Non-pigmented ciliary epithelial cell (primary cell): ENCODE measurements at regions not wholly inside any gene's neighbourhood (a gene's known extent, or its start where the extent isn't known, plus 50 kb on each side); places are given as distances from the start of the nearest gene placed in this dataset.

Experiments used
- DNase-seq: peaks from one replicate; pipeline ENCODE4 v3.0.0-alpha.2; 2010; ENCODE audit warnings: low read depth

DNA sequence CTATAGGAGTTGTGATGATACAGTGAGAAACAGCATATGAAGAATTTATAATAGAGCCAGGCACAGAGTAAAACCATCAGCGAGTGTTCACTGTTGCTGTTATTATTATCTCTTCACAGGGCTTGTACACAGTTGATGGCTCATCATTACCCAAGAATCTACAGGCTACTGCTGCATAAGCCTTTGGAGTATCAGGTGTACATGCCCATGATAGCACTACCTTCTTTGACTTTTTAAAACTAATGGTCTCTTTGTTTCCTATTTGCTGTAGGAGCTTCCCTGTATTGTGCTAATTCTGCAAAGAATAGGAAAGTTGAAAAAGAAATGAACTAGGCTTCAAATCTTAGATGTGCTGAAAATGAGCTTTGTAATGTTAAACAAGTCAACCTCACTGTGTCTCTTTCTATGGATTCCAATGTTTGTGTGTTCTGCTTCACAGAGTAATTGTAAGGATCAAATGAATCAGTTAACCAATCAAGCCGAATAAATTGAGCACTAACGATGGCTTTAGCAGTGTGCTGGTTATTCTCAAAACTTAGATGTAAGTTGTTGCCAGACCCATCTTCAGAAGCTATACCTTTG lies 138.8 kb downstream of the TUSC7 start:
- DNase-seq, result no peak

DNA sequence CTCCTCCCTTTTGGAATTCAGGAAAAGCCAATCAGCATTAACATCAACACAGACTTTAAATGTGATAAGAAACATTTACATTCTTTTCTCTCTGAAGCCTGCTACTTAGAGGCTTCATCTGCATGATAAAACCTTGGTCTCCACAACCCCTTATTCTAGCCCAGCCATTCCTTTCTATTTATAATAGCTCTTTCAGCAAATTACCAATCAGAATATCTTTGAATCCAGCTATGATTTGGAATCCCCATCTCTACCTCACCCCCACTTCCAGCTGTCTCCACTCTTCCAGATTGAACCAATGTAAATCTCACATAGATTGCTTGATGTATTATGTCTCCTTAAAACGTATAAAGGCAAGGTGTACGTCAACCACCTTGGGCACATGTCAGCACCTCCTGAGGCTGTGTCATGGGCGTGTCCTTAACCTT lies 139.7 kb downstream of the TUSC7 start:
- DNase-seq, result no peak

DNA sequence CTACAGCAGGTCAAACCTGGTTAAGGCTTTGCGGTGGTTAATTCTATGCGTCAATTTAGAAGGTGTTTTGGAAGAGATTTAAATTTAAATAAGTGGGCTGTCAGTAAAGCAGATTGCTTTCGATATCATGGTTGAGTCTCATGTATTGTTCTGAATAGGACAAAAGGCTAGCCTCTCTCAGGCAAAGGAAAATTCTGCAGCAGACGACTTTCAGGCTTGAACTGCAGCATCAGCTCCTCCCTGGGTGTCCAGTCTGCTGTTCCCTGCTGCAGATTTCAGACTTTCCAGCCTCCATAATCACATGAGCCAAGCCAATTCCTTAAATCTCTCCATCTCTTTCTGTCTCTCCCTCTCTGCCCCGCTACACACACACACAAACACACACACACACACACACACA lies 143.2 kb downstream of the TUSC7 start:
- no peak for DNase-seq

DNA sequence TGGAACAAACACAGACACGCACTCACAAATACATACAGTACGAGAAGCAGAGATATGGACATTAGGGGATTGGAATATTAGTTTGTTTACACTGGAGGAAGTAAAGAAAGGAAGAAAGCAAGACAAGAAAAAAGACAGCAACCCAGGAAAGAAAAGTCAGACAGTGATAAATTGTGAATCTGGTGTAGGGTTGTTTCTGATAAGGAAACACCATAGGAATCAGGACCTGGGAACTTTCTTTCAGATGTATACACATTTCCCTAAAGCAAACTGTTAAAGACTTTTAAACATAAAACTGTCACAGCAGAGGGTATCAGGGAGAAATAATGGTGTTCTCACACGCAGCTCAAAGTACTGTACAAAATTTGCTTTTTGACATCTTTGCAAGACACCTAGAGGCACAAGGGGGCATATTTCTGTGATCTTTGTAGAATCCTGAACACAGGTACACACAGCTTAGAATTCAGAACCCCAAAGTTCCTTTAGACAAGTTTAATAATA lies 153.7 kb downstream of the TUSC7 start:
- DNase-seq, result no peak

DNA sequence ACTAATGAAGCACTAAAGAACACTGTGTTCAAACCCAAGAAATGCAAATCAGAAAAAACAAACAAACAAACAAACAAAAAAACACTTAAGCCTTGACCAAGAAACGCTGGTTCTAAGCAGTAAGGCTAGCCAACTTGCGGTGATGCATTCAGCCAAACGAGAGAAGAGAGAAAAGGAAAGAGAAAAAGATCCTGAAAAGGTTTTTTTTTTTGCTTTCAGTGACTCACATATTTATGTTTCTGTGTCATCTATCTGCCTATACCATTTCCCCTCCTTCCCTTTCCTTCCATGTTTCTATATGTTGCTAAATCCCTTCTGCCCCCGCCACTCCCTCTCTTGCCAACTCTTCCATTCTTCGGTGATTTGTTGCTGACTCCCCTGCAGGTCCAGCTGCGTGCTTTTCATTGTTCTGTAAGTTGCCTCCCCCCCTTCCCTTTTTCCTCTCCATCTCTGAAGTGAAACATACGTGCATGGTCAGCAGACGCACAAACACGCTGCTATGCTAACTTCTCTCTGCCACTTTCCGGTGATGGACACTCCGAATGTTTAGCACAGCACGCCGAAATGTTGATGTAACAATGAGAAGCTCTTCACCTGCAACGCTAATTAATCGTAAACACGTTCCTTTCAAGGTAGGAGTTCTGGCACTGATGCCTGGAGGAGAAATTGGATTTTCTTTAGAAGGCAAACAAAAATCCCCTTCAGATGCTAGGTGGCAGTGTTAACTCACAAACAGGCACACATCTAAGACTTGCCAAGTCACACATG lies 154.4 kb downstream of the TUSC7 start:
- peak; percentile 15 for DNase-seq

DNA sequence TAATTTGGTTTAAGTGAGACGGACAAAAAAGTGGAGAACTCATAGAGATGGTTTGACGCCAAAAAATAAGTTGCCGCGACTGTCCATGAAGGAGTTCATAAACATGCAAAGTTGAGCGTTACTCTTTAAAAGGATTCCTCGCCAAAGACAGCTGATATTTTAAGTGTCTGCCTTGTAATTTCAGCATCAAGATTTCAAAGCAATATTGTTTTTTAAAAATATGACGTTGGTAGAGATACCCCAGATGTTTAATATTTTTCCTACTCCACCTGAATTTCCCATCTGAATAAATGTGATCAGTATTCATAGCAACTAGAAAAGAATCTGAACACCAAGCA lies 155.0 kb downstream of the TUSC7 start:
- no peak for DNase-seq

DNA sequence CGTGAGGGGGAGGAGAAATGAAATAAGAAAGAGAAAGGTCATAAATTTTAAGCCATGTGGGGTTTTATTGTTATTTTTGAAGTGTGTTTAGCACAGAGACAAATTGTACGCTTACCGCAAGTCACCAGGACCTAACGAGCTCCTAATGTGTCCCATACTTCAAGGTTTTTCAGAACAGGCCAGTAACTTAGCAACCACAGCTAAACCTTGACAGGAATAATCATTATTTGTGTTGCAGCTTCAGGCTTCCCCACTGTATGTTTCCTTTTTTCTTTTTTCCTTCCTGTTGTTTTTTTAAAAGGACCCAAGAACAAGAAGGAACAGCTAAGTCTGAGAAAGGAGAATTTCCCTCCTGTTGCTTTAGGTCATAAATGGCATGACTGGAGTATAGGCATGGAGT lies 160.8 kb downstream of the TUSC7 start:
- DNase-seq, result no peak

DNA sequence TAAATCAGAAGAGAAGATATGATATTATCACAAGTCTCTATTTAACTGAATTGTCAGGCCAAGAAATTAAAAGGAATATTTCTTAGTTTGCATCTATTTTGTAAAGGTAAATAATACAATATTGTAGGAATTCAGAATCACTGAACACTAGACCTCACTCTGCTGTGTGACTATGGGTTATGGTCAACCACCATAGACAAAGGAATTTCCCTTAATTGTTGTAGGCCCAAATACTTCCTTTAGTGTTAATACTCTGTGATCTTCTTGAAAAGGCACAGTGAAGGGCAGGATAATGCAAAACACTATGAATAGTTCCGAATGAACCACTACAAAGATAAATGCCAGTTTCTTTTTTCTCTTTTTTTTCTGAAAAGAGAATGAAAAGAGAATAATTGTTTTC lies 162.3 kb downstream of the TUSC7 start:
- no peak for DNase-seq

DNA sequence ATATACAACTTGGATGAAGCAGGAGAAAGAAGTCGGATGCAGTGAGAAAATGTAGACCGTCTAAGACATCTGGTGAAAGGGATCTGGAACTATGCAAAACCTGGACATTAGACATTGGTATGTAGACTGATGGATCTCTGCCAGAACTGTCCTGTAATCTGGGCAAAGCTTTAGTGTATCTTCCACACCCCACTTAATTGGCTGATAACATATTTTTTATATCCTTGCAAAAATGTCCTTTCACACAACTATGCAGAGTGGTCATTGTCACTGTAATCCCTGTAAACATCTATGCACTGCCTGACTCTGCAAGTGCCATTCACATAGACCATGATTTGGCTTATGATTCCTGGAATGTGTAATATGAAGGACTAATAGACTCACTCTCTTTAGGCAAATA lies 163.1 kb downstream of the TUSC7 start:
- no peak for DNase-seq

DNA sequence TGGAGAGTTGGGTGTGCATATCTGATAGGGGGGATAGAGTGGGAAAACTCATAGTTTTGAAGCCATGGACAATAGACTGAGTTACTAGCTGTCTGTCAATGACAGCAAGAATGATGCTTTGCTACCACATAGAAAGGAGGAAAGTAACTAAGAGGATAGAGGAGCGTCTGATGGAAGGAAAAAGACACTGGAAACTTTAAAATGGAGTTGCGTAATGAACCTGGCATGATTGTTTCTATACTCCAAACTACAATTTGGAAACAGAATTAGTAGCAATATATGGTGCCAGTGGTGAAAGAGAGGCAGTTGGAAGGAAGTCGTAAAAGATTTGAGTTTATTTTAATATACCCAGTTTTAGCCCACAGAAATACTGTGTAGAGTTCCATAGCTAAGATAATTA lies 163.6 kb downstream of the TUSC7 start:
- no peak for DNase-seq

DNA sequence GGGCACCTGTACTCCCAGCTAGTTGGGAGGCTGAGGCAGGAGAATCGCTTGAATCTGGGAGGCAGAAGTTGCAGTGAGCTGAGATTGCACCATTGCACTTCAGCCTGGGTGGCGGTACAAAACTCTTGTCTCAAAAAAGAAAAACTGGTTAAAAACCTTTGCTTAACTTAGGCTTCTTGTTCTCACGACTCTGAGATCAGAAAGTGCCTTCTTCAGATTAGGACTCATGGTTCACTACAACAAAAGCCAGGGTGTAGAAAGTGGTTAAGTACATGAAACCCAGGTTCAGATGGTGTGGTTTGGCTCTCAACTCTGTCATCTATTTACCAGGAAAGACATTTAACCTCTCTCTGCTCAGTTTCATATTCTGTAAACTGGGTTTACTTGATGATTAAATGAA lies 168.4 kb downstream of the TUSC7 start:
- no peak for DNase-seq

DNA sequence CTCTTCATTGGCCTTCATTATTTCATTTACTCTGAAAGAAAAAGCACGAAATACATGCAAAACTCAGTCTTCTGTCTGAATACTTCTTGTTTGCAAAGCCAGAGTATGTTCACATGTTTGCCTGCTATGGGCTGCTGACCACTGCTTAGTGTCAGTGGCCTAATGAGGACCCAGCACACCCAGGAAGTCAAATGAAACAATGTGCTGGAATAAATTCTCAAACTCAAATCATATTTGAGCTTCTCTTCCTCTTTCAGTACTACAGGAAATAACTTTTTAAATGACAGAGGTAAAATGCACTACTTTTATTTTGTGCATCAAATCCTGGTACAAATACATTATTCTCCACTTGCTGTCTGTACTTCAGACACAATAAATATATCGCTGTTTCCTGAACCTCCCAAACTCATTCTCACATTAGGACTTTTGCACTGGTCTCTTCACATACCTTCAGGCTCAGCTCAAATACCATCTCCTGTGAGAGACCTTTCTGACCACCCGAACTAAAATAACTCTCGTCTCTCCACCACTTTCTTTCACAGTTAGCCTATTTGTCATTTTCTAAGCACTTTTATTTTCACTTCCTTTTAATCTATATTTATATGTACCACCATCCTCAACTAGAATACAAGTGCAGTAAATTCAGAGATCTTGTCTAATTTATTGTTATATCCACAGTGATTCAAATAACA lies 176.8 kb downstream of the TUSC7 start:
- no peak for DNase-seq

DNA sequence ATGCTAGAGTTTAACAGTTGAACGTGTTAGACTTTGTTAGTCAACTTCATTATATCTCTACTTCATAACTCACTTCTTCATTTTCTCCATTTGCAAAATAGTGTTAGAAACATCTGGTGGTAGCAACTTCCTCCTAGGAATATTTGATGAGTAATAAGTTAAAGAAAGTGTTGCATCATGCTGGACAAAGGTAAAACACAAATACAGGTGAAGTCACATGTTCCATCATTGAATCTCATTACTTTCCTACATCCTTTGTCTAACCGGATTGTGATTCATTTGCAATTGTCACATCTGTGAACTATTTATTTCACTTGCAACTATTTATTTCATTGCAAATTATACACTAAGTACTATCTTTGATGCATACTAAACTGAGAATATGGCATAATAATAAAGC lies 186.5 kb downstream of the TUSC7 start:
- no peak for DNase-seq

DNA sequence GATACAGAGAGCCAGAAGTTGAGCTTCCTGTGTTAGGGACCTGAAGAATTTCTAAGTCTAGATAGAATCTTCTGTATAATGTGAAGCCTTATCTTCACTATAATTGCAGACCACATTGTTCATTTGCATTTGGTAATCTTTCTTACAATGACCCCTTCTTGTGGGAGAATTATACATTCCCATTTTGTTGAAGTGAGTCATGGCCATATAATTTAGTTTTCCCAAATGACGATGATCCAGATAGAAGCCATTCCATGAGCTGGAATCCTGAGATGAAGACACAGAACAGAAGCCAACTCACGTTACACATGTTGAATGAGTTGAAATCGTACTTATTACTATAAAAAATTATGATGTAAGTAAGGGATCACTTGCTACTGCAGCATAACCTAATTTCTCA lies 187.8 kb downstream of the TUSC7 start:
- DNase-seq, result no peak

DNA sequence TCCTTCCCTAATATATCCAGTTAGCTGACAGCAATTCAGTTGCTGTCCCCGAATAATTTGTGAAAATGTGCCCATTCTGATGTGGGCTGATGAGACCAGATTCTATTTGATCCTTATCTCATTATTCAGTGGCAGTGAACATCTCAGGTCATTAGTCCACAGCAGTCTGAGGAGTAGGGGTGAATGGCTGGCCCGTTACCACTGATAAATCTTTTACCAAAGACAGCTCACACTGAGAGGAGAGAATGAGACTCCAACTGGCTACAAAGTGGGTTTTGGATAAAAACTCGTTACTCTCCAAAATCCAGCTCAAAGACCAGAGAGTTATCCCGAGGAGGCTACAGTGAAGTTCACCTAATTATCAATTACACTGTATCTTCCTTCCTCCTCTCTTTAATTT lies 189.7 kb downstream of the TUSC7 start:
- no peak for DNase-seq

DNA sequence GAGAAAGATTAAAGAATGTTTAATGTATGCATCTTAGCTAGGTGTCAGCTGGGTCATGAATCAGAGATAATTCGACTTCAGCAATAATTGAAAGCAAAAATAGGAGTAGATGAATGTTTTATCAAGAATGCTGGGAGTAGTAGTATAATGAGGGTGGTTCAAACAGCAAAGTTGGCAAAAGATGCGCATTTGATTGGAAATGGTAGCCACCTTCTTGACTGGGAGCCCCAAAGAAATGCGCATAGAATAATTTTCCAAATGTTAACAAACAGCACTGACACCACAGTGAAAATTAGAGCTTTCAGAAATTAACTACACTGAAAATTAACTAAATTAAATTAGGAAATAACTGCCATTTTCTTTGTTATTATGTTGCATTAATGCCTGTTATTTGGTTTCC lies 195.8 kb downstream of the TUSC7 start:
- DNase-seq, result no peak

DNA sequence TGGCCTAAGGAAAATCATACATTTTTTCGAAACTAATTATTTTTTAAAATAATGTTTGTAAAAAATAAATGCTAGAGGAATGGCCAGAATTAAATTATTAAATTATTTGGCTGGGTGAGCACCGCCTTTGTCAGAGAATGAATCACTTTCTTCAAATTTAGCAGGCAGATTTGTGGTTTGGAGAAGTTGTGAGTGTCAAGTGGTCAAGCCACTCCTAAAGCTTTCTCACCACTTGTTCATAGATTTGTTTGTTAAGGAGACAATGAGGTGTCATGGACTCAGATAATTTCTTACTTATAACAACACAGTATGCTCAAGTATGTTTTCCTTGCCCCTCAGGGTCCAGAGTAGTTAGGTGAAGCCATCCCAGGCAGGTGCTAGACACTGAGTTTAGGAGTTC lies 196.2 kb downstream of the TUSC7 start:
- DNase-seq, result no peak

DNA sequence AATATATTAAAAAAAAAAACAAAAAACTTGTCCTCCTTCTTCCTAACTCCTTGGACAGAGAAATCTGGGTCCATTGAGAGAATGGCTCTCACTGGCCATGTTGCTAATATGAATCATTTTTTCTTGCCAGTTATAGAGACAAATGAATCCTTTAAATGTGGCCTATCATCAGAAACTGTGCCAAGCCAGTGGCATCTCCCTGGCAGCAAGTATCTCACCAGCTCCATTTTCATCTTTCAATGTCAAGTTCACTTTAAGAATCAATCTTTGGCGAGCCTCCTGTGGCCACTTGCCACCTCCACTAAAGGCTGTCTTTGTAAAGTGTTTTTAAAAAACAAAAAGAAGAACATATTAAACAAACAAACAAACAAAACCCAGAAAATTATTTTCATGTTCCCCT lies 202.5 kb downstream of the TUSC7 start:
- no peak for DNase-seq

DNA sequence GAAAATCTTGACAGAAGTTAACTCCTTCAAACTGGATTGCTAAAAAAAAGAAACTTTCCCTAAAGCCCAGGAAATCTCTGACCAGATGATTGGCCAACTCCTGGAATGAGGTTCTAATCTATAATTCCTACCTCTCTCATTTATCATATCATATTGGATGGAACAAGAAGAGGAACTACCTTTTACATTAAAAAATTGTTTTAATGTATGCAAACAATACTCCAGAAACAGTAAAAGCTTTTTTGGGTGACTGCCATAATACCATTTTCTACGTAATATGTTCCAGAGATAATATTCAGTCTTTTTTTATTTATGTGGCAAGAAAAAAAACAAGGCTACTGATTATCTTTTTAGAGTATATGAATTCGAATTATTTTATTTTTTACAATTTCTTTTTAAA lies 204.4 kb downstream of the TUSC7 start:
- DNase-seq, result no peak

DNA sequence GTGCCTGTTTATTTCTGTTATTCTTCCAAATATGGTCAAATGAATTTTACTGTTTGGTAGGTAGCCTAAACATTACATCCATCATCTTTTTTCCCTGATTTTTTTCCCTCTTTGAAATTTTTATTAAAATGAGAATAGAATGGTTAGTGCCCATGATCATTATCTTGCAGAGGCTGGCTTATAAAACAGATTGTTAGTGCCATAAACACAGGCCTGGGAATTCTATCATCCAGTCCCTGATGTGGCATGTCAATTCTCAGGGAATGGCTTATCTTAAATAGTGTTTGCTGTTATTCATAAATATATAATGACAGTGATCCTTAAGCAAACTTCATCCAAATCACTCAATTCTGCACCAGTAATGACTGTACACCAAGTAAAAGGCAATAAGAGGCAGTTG lies 207.3 kb downstream of the TUSC7 start:
- no peak for DNase-seq

DNA sequence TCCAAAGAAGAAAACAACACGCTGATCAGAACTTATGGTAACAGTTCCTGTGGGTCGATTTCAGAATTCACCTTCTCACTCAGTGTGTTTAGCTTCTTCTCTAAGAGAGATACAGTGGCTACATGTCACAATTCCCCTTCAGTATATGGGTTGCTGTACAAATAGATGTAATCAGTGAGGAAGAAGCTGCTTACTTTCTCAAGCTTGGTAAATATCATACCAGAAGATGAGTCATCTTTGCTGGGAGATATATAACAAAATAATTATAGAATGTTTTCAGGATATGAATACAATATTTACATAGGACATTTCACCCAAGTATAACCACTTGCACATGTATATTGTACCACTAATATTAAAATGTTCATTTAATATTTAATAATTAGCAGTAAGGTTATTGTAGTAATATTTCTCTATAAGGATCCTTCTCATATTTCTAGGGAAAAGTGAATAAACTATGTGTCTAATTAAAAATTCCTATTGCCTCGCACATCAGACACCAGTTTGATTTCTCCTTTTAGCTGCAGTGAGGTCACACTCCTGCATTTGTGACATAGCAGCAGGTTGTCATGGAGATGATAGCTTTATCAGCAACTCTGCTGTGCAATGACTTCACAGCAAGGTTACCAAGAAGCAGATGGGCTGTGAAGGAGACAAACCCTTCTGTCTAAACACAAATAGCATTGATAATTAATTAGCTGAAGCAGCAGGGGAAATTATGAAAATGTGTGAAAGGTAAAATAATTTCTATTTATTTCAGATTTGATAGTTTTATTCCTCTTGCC lies 211.4 kb downstream of the TUSC7 start:
- DNase-seq, result no peak

DNA sequence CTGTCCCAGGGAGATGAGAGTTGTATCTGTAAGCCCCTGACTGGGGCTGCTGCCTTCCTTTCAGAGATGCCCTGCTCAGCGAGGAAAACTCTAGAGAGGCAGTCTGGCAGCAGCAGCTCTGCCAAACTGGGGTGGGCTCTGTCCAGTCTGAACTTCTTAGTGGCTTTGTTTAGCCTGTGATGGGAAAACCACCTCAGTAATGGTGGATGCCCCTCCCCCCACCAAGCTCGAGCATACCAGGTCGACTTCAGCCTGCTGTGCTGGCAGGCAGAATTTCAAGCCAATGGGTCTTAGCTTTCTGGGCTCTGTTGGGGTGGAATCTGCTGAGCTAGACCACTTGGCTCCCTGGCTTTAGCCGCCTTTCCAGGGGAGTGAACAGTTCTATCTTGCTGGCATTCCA lies 218.3 kb downstream of the TUSC7 start:
- DNase-seq, result no peak
